Activated CD4-positive, alpha-beta T cell treated with anti-CD3 and anti-CD28 coated beads, Interleukin-2, Interleukin-6, amounts not matched to agents 100 ng/mL and 50 ng/mL, durations not matched to agents 16 hours and 8 hours (primary cell): ENCODE measurements at regions not wholly inside any gene's neighbourhood (a gene's known extent, or its start where the extent isn't known, plus 50 kb on each side); places are given as distances from the start of the nearest gene placed in this dataset.
"Not testable (repeated sequence)": the region's sequence is repeated elsewhere in the genome, so short reads cannot be mapped to it uniquely, and the experiment has no call there.

ENCODE experiments used
- DNase-seq: peaks from one replicate; pipeline ENCODE4 v3.0.0-alpha.2; 2020

- peak; percentile 60 for DNase-seq
These were observed 145.0 kb downstream of the CCDC74A start for GRCh38 chr2:131672471-131673399.

DNA sequence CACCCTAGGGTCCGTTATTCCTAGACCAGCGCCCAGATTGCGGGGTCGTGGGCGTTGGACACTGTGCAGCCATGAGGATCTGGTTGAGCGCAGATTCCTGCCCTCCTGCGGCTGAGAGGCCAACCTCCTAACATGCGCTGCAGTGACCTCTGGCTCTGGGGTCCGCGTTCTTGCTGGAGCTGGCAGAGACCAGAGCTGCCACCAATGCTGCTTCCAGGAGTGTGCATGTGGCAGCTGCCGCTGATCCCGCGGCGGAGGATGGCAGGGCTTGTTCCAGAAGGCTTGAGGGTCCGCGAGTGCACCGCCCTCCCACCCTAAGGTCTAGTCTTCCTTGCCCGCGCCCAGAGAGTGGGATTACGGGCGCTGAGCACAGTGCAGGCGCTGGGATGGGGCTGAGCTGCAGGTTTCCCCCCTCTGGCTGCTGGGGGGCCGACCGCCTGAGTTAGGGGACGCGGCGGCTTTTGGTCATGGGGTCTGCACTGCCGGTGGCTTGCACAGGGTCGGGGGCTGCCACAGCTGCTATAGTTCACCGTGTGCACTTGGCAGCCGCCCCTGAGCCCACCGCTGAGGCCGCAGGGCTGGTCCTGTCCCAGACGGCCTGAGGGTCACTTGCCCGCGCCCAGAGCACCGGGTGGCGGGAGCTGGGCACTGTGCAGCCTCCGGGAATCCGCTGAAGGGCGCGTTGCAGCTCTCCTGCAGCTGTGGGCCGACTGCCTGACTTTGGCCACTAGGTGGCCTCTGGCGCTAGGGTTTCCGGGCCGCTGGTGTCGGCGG, 145.9 kb downstream of the CCDC74A start:
- peak; percentile 82 for DNase-seq

DNA sequence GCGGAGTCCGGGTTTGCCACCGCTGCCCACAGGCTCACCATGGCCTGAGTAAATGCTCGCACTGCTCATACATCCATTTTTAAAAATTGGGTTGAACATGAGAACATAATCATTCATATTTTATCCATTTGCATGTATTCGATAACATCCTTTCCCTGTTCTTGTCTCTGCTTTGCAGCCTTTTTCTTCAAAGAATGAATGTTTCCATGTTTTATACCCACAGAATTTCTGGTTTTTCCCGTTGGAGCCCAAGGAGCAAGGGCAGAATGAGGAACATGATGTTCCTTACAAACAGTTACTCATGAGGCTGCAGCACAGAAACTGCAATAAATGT, 146.5 kb downstream of the CCDC74A start:
- DNase-seq, result no peak

- DNase-seq, result not testable (repeated sequence)
These were observed 154.0 kb downstream of the CCDC74A start for GRCh38 chr2:131681611-131682121.

GRCh38 chr2:131682122-131682944, 154.6 kb downstream of the CCDC74A start:
- peak; percentile 89 for DNase-seq

DNA sequence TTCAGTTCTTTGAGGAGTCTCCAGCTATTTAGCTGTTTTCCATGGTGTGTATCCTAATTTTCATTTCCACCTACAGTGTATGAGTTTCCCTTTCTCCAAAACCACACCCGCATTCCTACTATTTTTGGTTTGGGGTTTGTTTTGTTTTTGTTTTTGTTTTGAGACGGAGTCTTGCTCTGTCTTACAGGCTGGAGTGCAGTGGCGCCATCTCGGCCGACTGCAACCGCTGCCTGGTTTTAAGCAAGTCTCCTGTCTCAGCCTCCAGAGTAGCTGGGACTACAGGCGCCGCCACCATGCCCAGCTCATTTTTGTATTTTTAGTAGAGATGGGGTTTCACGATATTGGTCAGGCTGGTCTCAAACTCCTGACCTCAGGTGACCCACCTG, 155.2 kb downstream of the CCDC74A start:
- peak; percentile 50 for DNase-seq

DNA sequence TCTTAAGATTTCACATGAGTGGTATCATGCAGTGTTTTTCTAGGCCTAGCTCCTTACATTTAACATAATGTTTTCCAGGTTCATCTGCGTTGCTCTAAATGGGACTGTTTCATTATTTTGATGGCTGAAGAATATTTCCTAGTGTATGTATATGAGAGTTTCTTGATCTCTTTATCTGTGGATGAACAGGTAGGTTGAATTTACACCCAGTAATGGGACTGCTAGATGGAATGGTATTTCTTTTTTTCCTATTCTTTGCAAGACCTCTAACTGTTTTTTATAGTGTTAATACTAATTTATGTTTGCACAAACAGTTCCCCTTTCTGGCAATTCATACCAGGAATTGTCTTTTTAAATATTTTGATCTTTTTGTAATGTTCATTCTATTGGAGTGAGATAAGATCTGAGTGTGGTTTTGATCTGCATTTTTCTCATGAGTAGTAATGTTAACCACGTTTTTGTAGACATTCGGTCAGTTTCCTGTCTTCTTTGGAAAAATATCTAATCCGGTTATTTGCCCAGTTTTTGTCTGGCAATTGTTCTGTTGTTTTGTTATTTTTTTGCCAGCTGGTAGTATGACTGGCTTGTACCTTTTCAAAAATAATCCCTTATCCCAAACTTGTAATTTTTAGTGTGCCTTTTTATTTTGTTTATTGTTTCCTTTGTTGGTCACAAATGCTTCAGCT, 157.1 kb downstream of the CCDC74A start:
- not testable (repeated sequence) for DNase-seq

- DNase-seq, result not testable (repeated sequence)
These were observed 158.6 kb downstream of the CCDC74A start for GRCh38 chr2:131686164-131686893.

GRCh38 chr2:131686894-131687238, 159.2 kb downstream of the CCDC74A start:
- not testable (repeated sequence) for DNase-seq

- DNase-seq, result not testable (repeated sequence)
These were observed 161.4 kb downstream of the CCDC74A start for GRCh38 chr2:131689066-131689465.

GRCh38 chr2:131711268-131711667, 183.6 kb downstream of the CCDC74A start:
- not testable (repeated sequence) for DNase-seq

DNA sequence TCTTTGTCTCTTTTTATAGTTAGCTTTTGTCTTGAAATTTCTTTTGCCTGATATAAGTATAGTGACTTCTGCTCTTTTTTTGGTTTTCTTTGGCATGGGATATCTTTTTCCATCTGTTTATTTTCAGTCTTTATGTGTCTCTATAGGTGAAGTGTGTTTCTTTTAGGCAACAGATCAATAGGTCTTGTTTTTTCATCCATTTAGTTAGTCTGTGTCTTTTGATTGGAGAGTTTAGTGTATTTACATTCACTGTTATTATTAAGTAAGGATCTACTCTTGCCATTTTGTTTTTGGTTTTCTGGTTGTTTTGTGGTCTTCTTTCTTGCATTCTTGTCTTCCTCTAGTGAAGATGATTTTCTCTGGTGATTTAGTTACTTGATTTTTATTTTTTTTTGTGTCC, 190.2 kb downstream of the CCDC74A start:
- not testable (repeated sequence) for DNase-seq

GRCh38 chr2:131721163-131721562, 193.5 kb downstream of the CCDC74A start:
- not testable (repeated sequence) for DNase-seq

- not testable (repeated sequence) for DNase-seq
These were observed 194.6 kb downstream of the CCDC74A start for GRCh38 chr2:131722256-131722655.

GRCh38 chr2:131724019-131724418, 196.3 kb downstream of the CCDC74A start:
- DNase-seq, result no peak

GRCh38 chr2:131728451-131728850, 200.8 kb downstream of the CCDC74A start:
- not testable (repeated sequence) for DNase-seq

GRCh38 chr2:131733530-131733929, 205.8 kb downstream of the CCDC74A start:
- DNase-seq, result not testable (repeated sequence)

- DNase-seq, result not testable (repeated sequence)
These were observed 208.7 kb downstream of the CCDC74A start for GRCh38 chr2:131736406-131736805.

- not testable (repeated sequence) for DNase-seq
These were observed 210.8 kb downstream of the CCDC74A start for GRCh38 chr2:131738533-131738932.

DNA sequence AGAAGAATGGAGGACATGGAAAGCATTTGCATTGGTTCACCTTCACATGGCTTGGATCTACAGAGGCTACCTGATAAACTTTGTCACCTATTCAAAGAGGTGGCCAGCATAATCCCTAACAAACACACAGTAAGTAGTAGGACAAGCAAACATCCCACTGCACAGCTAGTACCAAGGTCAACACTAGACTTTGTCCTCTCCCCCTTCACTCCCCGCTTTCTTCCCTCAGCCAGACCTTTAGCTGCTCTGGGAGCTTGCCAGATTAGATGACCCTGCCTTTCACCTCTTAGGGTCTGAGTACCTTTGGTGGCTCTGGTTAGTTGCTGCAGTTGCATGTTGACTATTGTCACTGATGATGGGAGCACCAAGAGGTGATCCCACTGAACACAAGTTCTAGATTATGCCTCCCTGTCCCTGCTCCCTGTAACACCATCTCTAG, 211.3 kb downstream of the CCDC74A start:
- DNase-seq, result not testable (repeated sequence)
